ENCODE measurements at regions not wholly inside any gene's neighbourhood (a gene's known extent, or its start where the extent isn't known, plus 50 kb on each side); places are given as distances from the start of the nearest gene placed in this dataset.

DNA sequence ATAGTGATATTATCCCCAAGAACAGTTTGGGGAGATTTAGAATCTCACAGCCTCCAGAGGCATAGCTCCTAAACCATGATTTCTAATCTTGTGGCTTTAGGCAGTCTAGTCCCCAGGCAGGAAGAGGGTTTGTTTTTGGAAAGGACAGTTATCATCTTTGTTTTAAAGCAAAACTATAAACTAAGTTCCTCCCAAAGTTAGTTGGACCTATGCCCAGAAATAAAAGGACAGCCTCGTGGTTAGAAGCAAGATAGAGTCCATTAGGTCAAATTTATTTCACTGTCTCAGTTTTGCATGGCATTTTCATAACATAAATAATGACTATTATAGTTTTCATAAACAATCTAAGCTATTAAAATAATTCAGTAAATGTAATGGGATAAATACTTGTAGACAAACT is 120.5 kb downstream of the MAGEC2 start:
- DNase-seq, result no peak
- Mint-ChIP-seq H3K4me1 (ENCODE audit: low read depth, unreplicated experiment) (no peaks in the 10 kb centered on the region), H3K4me3 (ENCODE audit: unreplicated experiment) (no peak overlapping the region), H3K9me3 (ENCODE audit: unreplicated experiment) (no peaks in the 10 kb centered on the region), H3K36me3 (ENCODE audit: unreplicated experiment) (no peaks in the 10 kb centered on the region), H3K27ac (ENCODE audit: unreplicated experiment) (no peak overlapping the region), H3K27me3 (ENCODE audit: unreplicated experiment) (no peaks in the 10 kb centered on the region)
- TF ChIP-seq, protein P1, sequence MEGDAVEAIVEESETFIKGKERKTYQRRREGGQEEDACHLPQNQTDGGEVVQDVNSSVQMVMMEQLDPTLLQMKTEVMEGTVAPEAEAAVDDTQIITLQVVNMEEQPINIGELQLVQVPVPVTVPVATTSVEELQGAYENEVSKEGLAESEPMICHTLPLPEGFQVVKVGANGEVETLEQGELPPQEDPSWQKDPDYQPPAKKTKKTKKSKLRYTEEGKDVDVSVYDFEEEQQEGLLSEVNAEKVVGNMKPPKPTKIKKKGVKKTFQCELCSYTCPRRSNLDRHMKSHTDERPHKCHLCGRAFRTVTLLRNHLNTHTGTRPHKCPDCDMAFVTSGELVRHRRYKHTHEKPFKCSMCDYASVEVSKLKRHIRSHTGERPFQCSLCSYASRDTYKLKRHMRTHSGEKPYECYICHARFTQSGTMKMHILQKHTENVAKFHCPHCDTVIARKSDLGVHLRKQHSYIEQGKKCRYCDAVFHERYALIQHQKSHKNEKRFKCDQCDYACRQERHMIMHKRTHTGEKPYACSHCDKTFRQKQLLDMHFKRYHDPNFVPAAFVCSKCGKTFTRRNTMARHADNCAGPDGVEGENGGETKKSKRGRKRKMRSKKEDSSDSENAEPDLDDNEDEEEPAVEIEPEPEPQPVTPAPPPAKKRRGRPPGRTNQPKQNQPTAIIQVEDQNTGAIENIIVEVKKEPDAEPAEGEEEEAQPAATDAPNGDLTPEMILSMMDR (IDR thresholded peaks at IDR 0.05; ENCODE audit: partially characterized antibody, unreplicated experiment), result no peak

DNA sequence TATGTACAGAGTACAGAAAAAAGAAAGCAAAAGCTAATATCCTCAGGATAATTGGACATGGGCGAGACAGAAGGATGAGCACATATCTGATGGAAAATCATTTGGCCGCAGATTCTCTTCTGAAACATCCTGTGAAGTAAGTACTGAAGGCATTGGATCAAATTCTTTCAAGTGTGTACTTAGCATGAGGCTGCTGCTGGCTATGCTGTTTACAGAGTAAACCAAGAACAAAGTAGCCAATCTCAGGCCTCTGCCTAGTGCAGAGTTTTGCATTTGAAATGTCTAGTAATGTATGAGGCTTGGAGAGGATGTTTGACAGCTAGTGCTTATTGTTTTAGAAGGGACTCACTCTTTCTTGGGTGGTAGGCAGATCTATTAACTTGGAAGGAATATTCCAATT is 128.5 kb downstream of the MAGEC2 start:
- DNase-seq, result no peak
- Mint-ChIP-seq H3K27me3 (ENCODE audit: unreplicated experiment) (no peaks in the 10 kb centered on the region), H3K36me3 (ENCODE audit: unreplicated experiment) (no peaks in the 10 kb centered on the region), H3K4me1 (ENCODE audit: low read depth, unreplicated experiment) (no peaks in the 10 kb centered on the region), H3K27ac (ENCODE audit: unreplicated experiment) (no peak overlapping the region), H3K9me3 (ENCODE audit: unreplicated experiment) (no peaks in the 10 kb centered on the region), H3K4me3 (ENCODE audit: unreplicated experiment) (no peak overlapping the region)
- TF ChIP-seq, protein P1 (IDR thresholded peaks at IDR 0.05; ENCODE audit: partially characterized antibody, unreplicated experiment), result no peak

DNA sequence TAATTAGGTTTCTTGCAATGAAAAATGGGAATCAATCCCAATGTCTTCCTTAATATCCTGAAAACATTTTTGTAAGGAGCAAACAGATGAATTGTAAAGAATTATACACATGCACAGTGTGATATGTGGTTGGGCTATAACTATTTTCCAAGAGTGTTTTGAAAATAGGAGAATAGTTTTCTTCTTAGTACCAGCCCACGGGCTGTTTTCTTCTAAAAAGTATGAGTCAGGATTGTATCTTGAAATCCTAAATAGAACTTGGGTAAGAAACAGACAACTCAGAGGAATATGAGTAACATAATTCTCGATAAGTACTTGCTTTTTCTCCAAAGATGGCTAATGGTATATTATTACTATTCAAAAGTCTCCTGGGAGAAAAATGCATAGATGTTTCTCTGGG is 136.7 kb downstream of the MAGEC2 start:
- Mint-ChIP-seq H3K9me3 (ENCODE audit: unreplicated experiment) (no peaks in the 10 kb centered on the region), H3K4me3 (ENCODE audit: unreplicated experiment) (no peak overlapping the region), H3K27ac (ENCODE audit: unreplicated experiment) (no peak overlapping the region), H3K27me3 (ENCODE audit: unreplicated experiment) (no peaks in the 10 kb centered on the region), H3K4me1 (ENCODE audit: low read depth, unreplicated experiment) (no peaks in the 10 kb centered on the region), H3K36me3 (ENCODE audit: unreplicated experiment) (no peaks in the 10 kb centered on the region)
- TF ChIP-seq, protein P1 (IDR thresholded peaks at IDR 0.05; ENCODE audit: partially characterized antibody, unreplicated experiment), result no peak
- no peak for DNase-seq

DNA sequence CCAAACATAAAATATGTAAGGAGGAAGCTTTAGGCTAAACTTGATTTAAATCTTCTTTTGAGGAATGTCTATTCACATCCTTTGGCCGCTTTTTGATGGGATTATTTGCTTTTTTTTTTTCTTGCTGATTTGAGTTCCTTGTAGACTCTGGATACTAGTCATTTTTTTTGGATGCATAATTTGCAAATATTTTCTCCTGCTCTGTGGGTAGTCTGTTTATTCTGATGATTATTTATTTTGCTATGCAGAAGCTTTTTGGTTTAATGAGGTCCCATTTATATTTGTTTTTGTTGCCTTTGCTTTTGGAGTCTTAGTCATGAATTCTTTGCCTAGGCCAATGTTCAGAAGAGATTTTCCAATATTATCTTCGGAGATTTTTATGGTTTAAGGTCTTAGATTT is 144.9 kb downstream of the MAGEC2 start:
- H3K4me3 Mint-ChIP-seq (ENCODE audit: unreplicated experiment), result no peak overlapping the region
- H3K27ac Mint-ChIP-seq (ENCODE audit: unreplicated experiment), result no peak overlapping the region
- H3K9me3 Mint-ChIP-seq (ENCODE audit: unreplicated experiment), result no peaks in the 10 kb centered on the region
- TF ChIP-seq, protein P1 (IDR thresholded peaks at IDR 0.05; ENCODE audit: partially characterized antibody, unreplicated experiment), result no peak
- no peak for DNase-seq
- no peaks in the 10 kb centered on the region for H3K36me3 Mint-ChIP-seq (ENCODE audit: unreplicated experiment)
- H3K4me1 Mint-ChIP-seq (ENCODE audit: low read depth, unreplicated experiment), result no peaks in the 10 kb centered on the region
- H3K27me3 Mint-ChIP-seq (ENCODE audit: unreplicated experiment), result no peaks in the 10 kb centered on the region

DNA sequence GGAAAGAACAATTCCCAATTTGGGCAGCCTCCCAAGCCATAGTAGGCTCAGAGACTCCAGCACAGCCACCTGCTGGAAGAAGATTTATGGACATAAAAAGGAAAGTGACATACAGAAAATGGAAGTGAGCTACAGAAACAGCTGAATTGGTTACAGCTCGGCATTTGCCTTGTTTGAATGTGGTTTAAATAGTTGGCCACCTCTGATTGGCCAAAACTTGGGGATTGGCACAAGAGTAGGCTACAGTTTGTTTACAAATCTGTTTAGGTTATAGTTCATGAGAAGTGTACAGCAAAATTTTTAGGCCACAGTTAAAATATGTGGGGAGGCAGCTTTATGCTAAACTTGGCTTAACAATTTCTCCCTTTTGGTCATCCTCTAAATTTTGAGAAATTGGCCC is 150.4 kb downstream of the MAGEC1 start:
- Mint-ChIP-seq H3K27ac (ENCODE audit: unreplicated experiment) (no peak overlapping the region), H3K9me3 (ENCODE audit: unreplicated experiment) (no peaks in the 10 kb centered on the region), H3K27me3 (ENCODE audit: unreplicated experiment) (no peaks in the 10 kb centered on the region), H3K36me3 (ENCODE audit: unreplicated experiment) (no peaks in the 10 kb centered on the region), H3K4me1 (ENCODE audit: low read depth, unreplicated experiment) (no peaks in the 10 kb centered on the region), H3K4me3 (ENCODE audit: unreplicated experiment) (no peak overlapping the region)
- no peak for DNase-seq
- TF ChIP-seq, protein P1 (IDR thresholded peaks at IDR 0.05; ENCODE audit: partially characterized antibody, unreplicated experiment), result no peak
